ENCODE measurements at regions not wholly inside any gene's neighbourhood (a gene's known extent, or its start where the extent isn't known, plus 50 kb on each side); places are given as distances from the start of the nearest gene placed in this dataset.

- H3K36me3 ChIP-seq (ENCODE audit: insufficient read depth, low read length, poor library complexity, severe bottlenecking) = no peaks in the 10 kb centered on the region
- POLR2A ChIA-PET (ENCODE audit: low non-redundant PET) = no interaction called here
- BruUV-seq (replicated peaks) = no TSS peak
- intact Hi-C loops (cut with micrococcal nuclease; ENCODE audit: unreplicated experiment) = no loop called here
- CTCF ChIA-PET = no interaction called here
- H3K27me3 ChIP-seq (replicated peaks; ENCODE audit: insufficient read depth, low read depth, low read length, poor library complexity) = no peaks in the 10 kb centered on the region
- H3K27ac ChIP-seq (ENCODE audit: low read depth, low read length, poor library complexity, severe bottlenecking) = no peak overlapping the region
- TF ChIP-seq EZH2 (IDR thresholded peaks at IDR 0.05; ENCODE audit: borderline replicate concordance, low read depth, low read length, poor library complexity, severe bottlenecking) (no peak), CTCF (conservative IDR thresholded peaks at IDR 0.05; ENCODE audit: low read depth, low read length) (no peak)
- no peak for DNase-seq (ENCODE audit: low spot score)
- H3K4me1 ChIP-seq (ENCODE audit: insufficient read depth, low read length, poor library complexity, severe bottlenecking) = peaks cover 13% of the 10 kb centered on the region
- H3K9me3 ChIP-seq (ENCODE audit: low read depth, low read length, poor library complexity, severe bottlenecking) = no peaks in the 10 kb centered on the region
- H3K4me3 ChIP-seq (ENCODE audit: low read depth, low read length, poor library complexity, severe bottlenecking) = no peak overlapping the region
Measured at GRCh38 chr2:225998116-225998515, 598.6 kb downstream of the NYAP2 start.

- ChIA-PET CTCF (no interaction called here), POLR2A (ENCODE audit: low non-redundant PET) (no interaction called here)
- no TSS peak for BruUV-seq (replicated peaks)
- DNase-seq (ENCODE audit: low spot score) = no peak
- Histone ChIP-seq H3K4me1 (ENCODE audit: insufficient read depth, low read length, poor library complexity, severe bottlenecking) (peaks cover 13% of the 10 kb centered on the region), H3K27me3 (replicated peaks; ENCODE audit: insufficient read depth, low read depth, low read length, poor library complexity) (no peaks in the 10 kb centered on the region), H3K27ac (ENCODE audit: low read depth, low read length, poor library complexity, severe bottlenecking) (no peak overlapping the region), H3K36me3 (ENCODE audit: insufficient read depth, low read length, poor library complexity, severe bottlenecking) (no peaks in the 10 kb centered on the region), H3K9me3 (ENCODE audit: low read depth, low read length, poor library complexity, severe bottlenecking) (no peaks in the 10 kb centered on the region), H3K4me3 (ENCODE audit: low read depth, low read length, poor library complexity, severe bottlenecking) (no peak overlapping the region)
- TF ChIP-seq EZH2 (IDR thresholded peaks at IDR 0.05; ENCODE audit: borderline replicate concordance, low read depth, low read length, poor library complexity, severe bottlenecking) (no peak), CTCF (conservative IDR thresholded peaks at IDR 0.05; ENCODE audit: low read depth, low read length) (no peak)
- intact Hi-C loops (cut with micrococcal nuclease; ENCODE audit: unreplicated experiment) = no loop called here
Measured at GRCh38 chr2:225996462-225996828, 596.9 kb downstream of the NYAP2 start.

GRCh38 chr2:225995796-225996461 lies 596.4 kb downstream of the NYAP2 start:
- H3K4me1 ChIP-seq (ENCODE audit: insufficient read depth, low read length, poor library complexity, severe bottlenecking) = peaks cover 14% of the 10 kb centered on the region
- no peaks in the 10 kb centered on the region for H3K36me3 ChIP-seq (ENCODE audit: insufficient read depth, low read length, poor library complexity, severe bottlenecking)
- H3K4me3 ChIP-seq (ENCODE audit: low read depth, low read length, poor library complexity, severe bottlenecking) = no peak overlapping the region
- peak; percentile 32 for DNase-seq (ENCODE audit: low spot score)
- ChIA-PET POLR2A (ENCODE audit: low non-redundant PET) (no interaction called here), CTCF (no interaction called here)
- no peaks in the 10 kb centered on the region for H3K9me3 ChIP-seq (ENCODE audit: low read depth, low read length, poor library complexity, severe bottlenecking)
- no TSS peak for BruUV-seq (replicated peaks)
- TF ChIP-seq CTCF (conservative IDR thresholded peaks at IDR 0.05; ENCODE audit: low read depth, low read length) (no peak), EZH2 (IDR thresholded peaks at IDR 0.05; ENCODE audit: borderline replicate concordance, low read depth, low read length, poor library complexity, severe bottlenecking) (no peak)
- H3K27me3 ChIP-seq (replicated peaks; ENCODE audit: insufficient read depth, low read depth, low read length, poor library complexity) = no peaks in the 10 kb centered on the region
- H3K27ac ChIP-seq (ENCODE audit: low read depth, low read length, poor library complexity, severe bottlenecking) = no peak overlapping the region
- intact Hi-C loops (cut with micrococcal nuclease; ENCODE audit: unreplicated experiment) = no loop called here

Measured in A673 (cell line).